H1 (cell line): ENCODE measurements at regions not wholly inside any gene's neighbourhood (a gene's known extent, or its start where the extent isn't known, plus 50 kb on each side); places are given as distances from the start of the nearest gene placed in this dataset.

ENCODE experiments used
- CTCF ChIA-PET: fragments of 300-600 bp; sonication (Branson Sonifier 250); formaldehyde crosslinking; loops from one replicate; lab custom pipeline; 2021; ENCODE audit not compliant: partially characterized antibody; lab: Charles Lee
- POLR2A ChIA-PET: fragments of 300-600 bp; sonication (Branson Sonifier 250); formaldehyde crosslinking; loops from one replicate; lab custom pipeline; 2021; ENCODE audit warnings: inconsistent platforms; ENCODE audit not compliant: partially characterized antibody; lab: Charles Lee
- DNase-seq, 2 experiments: peaks; one replicate each; pipeline versions ENCODE4 v3.0.0 to v3.0.0-alpha.2; 2010 to 2022; ENCODE audit warnings: low spot score in 2 of 2, low read depth in 1 of 2, mixed read lengths in 1 of 2
- FAIRE-seq: peaks from 2 replicates; lab custom pipeline; 2011; peaks lifted over from hg19 to GRCh38; lab: Jason Lieb, UNC
- H2AFZ ChIP-seq: 2 replicates; pipeline ENCODE4 v1.8.1; 2012; ENCODE audit warnings: low read length, inconsistent platforms
- H2AK5ac ChIP-seq: 2 replicates; pipeline ENCODE4 v1.6.1; 2013; ENCODE audit warnings: low read depth, low read length
- H2BK120ac ChIP-seq: replicated peaks from 2 replicates; pipeline ENCODE3; 2013; ENCODE audit warnings: low read depth, low read length, inconsistent platforms
- H2BK12ac ChIP-seq: 2 replicates; pipeline ENCODE4 v1.6.1; 2013; ENCODE audit warnings: low read depth, low read length
- H2BK15ac ChIP-seq: 2 replicates; pipeline ENCODE4 v1.6.1; 2013; ENCODE audit warnings: low read length
- H2BK20ac ChIP-seq: 2 replicates; pipeline ENCODE4 v1.6.1; 2013; ENCODE audit warnings: low read length
- H2BK5ac ChIP-seq: 2 replicates; pipeline ENCODE4 v1.6.1; 2013; ENCODE audit warnings: low read depth, low read length
- H3K14ac ChIP-seq: 2 replicates; pipeline ENCODE4 v1.6.1; 2013; ENCODE audit warnings: inconsistent platforms; ENCODE audit not compliant: insufficient read length
- H3K18ac ChIP-seq: 2 replicates; pipeline ENCODE4 v1.6.1; 2013; ENCODE audit warnings: low read length; ENCODE audit errors: extremely low read depth
- H3K23ac ChIP-seq: 2 replicates; pipeline ENCODE4 v1.6.1; 2013; ENCODE audit warnings: inconsistent platforms; ENCODE audit not compliant: insufficient read length
- H3K23me2 ChIP-seq: 2 replicates; pipeline ENCODE4 v1.6.1; 2013; ENCODE audit warnings: low read depth, low read length
- H3K27ac ChIP-seq: 2 replicates; pipeline ENCODE4 v1.6.1; 2011; ENCODE audit warnings: low read depth, low read length, inconsistent platforms
- H3K27me3 ChIP-seq, 4 experiments: replicated peaks in 1 of 4; 1 replicate in 1 of 4; 2 replicates in 3 of 4; pipeline versions ENCODE4 v1.6.1 to v1.8.1; 2011 to 2013; ENCODE audit warnings: low read length in 3 of 4, mild to moderate bottlenecking in 3 of 4, inconsistent platforms in 2 of 4, mixed read lengths in 2 of 4, moderate library complexity in 1 of 4; ENCODE audit not compliant: control insufficient read depth in 3 of 4, insufficient read depth in 3 of 4; ENCODE audit errors: extremely low read depth in 1 of 4
- H3K36me3 ChIP-seq, 4 experiments: 2 replicates each; pipeline versions ENCODE4 v1.6.1 to v1.8.1; 2011 to 2013; ENCODE audit warnings: mild to moderate bottlenecking in 4 of 4, low read length in 3 of 4, moderate library complexity in 2 of 4, control low read depth in 1 of 4, inconsistent platforms in 1 of 4; ENCODE audit not compliant: insufficient read depth in 4 of 4, control insufficient read depth in 2 of 4
- H3K4ac ChIP-seq: replicated peaks from 2 replicates; pipeline ENCODE3; 2013; ENCODE audit warnings: low read length, low read depth, mixed read lengths, inconsistent platforms; ENCODE audit not compliant: insufficient read length
- H3K4me1 ChIP-seq, 4 experiments: replicated peaks in 1 of 4; 1 replicate in 1 of 4; 2 replicates in 3 of 4; pipeline versions ENCODE4 v1.6.1 to v1.8.1; 2011 to 2013; ENCODE audit warnings: low read length in 3 of 4, inconsistent platforms in 2 of 4, mixed read lengths in 1 of 4; ENCODE audit not compliant: insufficient read depth in 4 of 4, control insufficient read depth in 3 of 4
- H3K4me2 ChIP-seq, 2 experiments: 2 replicates each; pipeline versions ENCODE4 v1.6.1 to v1.8.1; 2011 to 2013; ENCODE audit warnings: low read depth in 2 of 2, low read length in 2 of 2, control low read depth in 1 of 2, inconsistent platforms in 1 of 2, mild to moderate bottlenecking in 1 of 2; ENCODE audit not compliant: insufficient read depth in 1 of 2
- H3K4me3 ChIP-seq, 4 experiments: fragments of 200-600, 300-600 bp in 1 of 4; sonication (generic), shearing (Covaris generic), sonication (Bioruptor Twin) in 1 of 4; 2 replicates each; pipeline versions ENCODE4 v1.5.1 to v1.8.1; 2011 to 2016; ENCODE audit warnings: low read length in 4 of 4, low read depth in 3 of 4, control low read depth in 2 of 4, inconsistent platforms in 2 of 4, mild to moderate bottlenecking in 2 of 4, mixed read lengths in 1 of 4, moderate library complexity in 1 of 4; ENCODE audit not compliant: insufficient read depth in 2 of 4; ENCODE audit errors: extremely low read depth in 1 of 4
- H3K56ac ChIP-seq: replicated peaks from 2 replicates; pipeline ENCODE3; 2013; ENCODE audit warnings: low read depth, mild to moderate bottlenecking, mixed read lengths, low read length, inconsistent platforms; ENCODE audit not compliant: insufficient read length
- H3K79me1 ChIP-seq: 2 replicates; pipeline ENCODE4 v1.6.1; 2013; ENCODE audit warnings: low read depth, low read length, control low read depth
- H3K79me2 ChIP-seq, 2 experiments: 2 replicates each; pipeline versions ENCODE4 v1.6.1 to v1.8.1; 2012 to 2013; ENCODE audit warnings: low read length in 2 of 2, mild to moderate bottlenecking in 2 of 2, inconsistent platforms in 1 of 2; ENCODE audit not compliant: insufficient read depth in 2 of 2, control insufficient read depth in 1 of 2
- H3K9ac ChIP-seq, 4 experiments: replicated peaks in 1 of 4; 1 replicate in 1 of 4; 2 replicates in 3 of 4; pipeline versions ENCODE4 v1.6.1 to v1.8.1; 2011 to 2013; ENCODE audit warnings: low read depth in 3 of 4, low read length in 3 of 4, control low read depth in 2 of 4, mild to moderate bottlenecking in 2 of 4, moderate library complexity in 2 of 4, inconsistent platforms in 1 of 4; ENCODE audit errors: extremely low read depth in 1 of 4
- H3K9me3 ChIP-seq, 2 experiments: 2 replicates each; pipeline versions ENCODE4 v1.6.1 to v1.8.1; 2012 to 2013; ENCODE audit warnings: mild to moderate bottlenecking in 2 of 2, moderate library complexity in 2 of 2, control low read depth in 1 of 2, inconsistent platforms in 1 of 2, low read depth in 1 of 2, low read length in 1 of 2, mixed read lengths in 1 of 2; ENCODE audit not compliant: insufficient read depth in 2 of 2
- H4K20me1 ChIP-seq, 2 experiments: replicated peaks in 1 of 2; 2 replicates each; pipeline versions ENCODE3 to v1.8.1; 2011 to 2013; ENCODE audit warnings: inconsistent platforms in 2 of 2, low read length in 2 of 2, mild to moderate bottlenecking in 1 of 2; ENCODE audit not compliant: insufficient read depth in 2 of 2, control insufficient read depth in 1 of 2
- H4K5ac ChIP-seq: 2 replicates; pipeline ENCODE4 v1.6.1; 2013; ENCODE audit warnings: low read length, low read depth, mixed read lengths, inconsistent platforms; ENCODE audit not compliant: insufficient read length
- H4K8ac ChIP-seq: 2 replicates; pipeline ENCODE4 v1.8.0; 2013; ENCODE audit warnings: mild to moderate bottlenecking, moderate library complexity, low read length, inconsistent platforms; ENCODE audit not compliant: insufficient read depth; ENCODE audit errors: extremely low read depth
- H4K91ac ChIP-seq: replicated peaks from 2 replicates; pipeline ENCODE3; 2013; ENCODE audit warnings: low read length, mixed read lengths, inconsistent platforms; ENCODE audit not compliant: insufficient read length
- BACH1 ChIP-seq: IDR thresholded peaks from 2 replicates; pipeline ENCODE4 v1.6.1; 2012; ENCODE audit warnings: low read length, improper control_type of control experiment
- EP300 ChIP-seq, 2 experiments: IDR thresholded peaks; 1 replicate in 1 of 2; 2 replicates in 1 of 2; pipeline ENCODE4 v1.6.1; 2011 to 2012; ENCODE audit warnings: low read depth in 2 of 2, low read length in 2 of 2, mild to moderate bottlenecking in 2 of 2, borderline replicate concordance in 1 of 2, inconsistent platforms in 1 of 2, moderate library complexity in 1 of 2
- TAF7 ChIP-seq: optimal IDR thresholded peaks from 2 replicates; pipeline ENCODE3; 2011; ENCODE audit warnings: low read depth, mild to moderate bottlenecking, inconsistent platforms, low read length, moderate library complexity, borderline replicate concordance
- WGBS, 2 experiments: shearing (Covaris generic) in 1 of 2; methylation state at CpG; one replicate each; pipeline versions ENCODE4 v1.1.6 to v1.1.7; 2013 to 2015; ENCODE audit warnings: low lambda C conversion rate in 2 of 2, mixed read lengths in 2 of 2, inconsistent platforms in 1 of 2, low coverage in 1 of 2, missing lambda C conversion rate in 1 of 2; ENCODE audit not compliant: insufficient replicate concordance in 2 of 2, insufficient coverage in 1 of 2, insufficient read length in 1 of 2; ENCODE audit errors: extremely low coverage in 1 of 2, missing lambda C conversion rate in 1 of 2; 5-methylcytosine and 5-hydroxymethylcytosine counted together

DNA sequence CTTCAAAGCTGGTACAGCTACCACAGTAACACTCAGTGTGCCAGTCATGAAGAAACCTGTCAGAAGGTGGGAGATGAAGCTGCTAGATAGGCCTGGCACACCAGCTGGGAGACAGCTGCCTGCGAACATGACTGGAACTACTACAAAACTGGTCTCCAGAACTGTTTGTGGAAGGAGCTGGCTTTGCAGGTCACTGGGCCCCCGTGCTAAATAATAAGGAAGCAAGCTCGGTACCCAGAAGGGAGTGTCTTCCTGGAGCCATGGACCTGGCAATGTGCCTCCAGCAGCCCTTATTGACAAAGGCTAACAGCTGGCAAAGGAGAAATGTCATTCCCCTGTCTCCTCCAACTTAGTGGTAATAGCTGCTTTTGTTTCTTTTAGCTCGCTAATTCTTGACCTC is 1217.6 kb upstream of the LRRN3 start:
- no peak for DNase-seq
- 95% methylated on average over 4 of the region's 4 CpGs; no CpG with 5 or more reads in 1 of the 2 experiments for WGBS, 2 experiments
- H2AFZ ChIP-seq, result no peak overlapping the region

More for the DNA sequence above, 1217.6 kb upstream of the LRRN3 start:
- Histone ChIP-seq H3K36me3 (no peaks in the 10 kb centered on the region), H2BK20ac (no peak overlapping the region), H2BK12ac (no peak overlapping the region), H3K79me1 (no peaks in the 10 kb centered on the region), H2AK5ac (no peak overlapping the region), H3K18ac (no peak overlapping the region), H3K27me3 (no peaks in the 10 kb centered on the region), H3K4me2 (no peak overlapping the region), H4K8ac (no peak overlapping the region), H3K56ac (no peak overlapping the region), H4K91ac (no peak overlapping the region)
- CTCF ChIA-PET, result interaction anchor here (0.6 to 1.3 kb wide), 2 partner anchors 29 to 643 kb away, joined by 4 to 5 read pairs; no protein-coding TSS in a partner anchor
- no peak for TF ChIP-seq BACH1
- TF ChIP-seq TAF7, result no peak
- TF ChIP-seq EP300 (IDR thresholded peaks at IDR 0.05; ENCODE audit: borderline replicate concordance in 1 of 2, low read depth in 2 of 2, low read length in 2 of 2), result no peak
- TF ChIP-seq, all 59 proteins: peak for 0
- Histone ChIP-seq H3K4me3 (no peak overlapping the region), H3K14ac (no peak overlapping the region), H3K4me1 (no peaks in the 10 kb centered on the region), H3K9ac (no peak overlapping the region), H4K5ac (no peak overlapping the region), H3K23me2 (no peaks in the 10 kb centered on the region), H3K9me3 (no peaks in the 10 kb centered on the region), H3K23ac (no peak overlapping the region), H2BK5ac (no peak overlapping the region), H3K27ac (no peak overlapping the region), H2BK120ac (no peak overlapping the region), H2BK15ac (no peak overlapping the region), H3K4ac (no peak overlapping the region), H4K20me1 (no peaks in the 10 kb centered on the region), H3K79me2 (no peaks in the 10 kb centered on the region)
- POLR2A ChIA-PET, result no interaction called here
- FAIRE-seq, result no peak
